Renal pelvis (tissue), 1 donor: ENCODE measurements at regions not wholly inside any gene's neighbourhood (a gene's known extent, or its start where the extent isn't known, plus 50 kb on each side); places are given as distances from the start of the nearest gene placed in this dataset.
"Not testable (repeated sequence)": the region's sequence is repeated elsewhere in the genome, so short reads cannot be mapped to it uniquely, and the experiment has no call there.

ENCODE experiments used
- DNase-seq: peaks from one replicate; pipeline ENCODE4 v3.0.0-alpha.2; 2013

- no peak for DNase-seq
Observed at GRCh38 chr1:148264374-148265276, 112.5 kb upstream of the NBPF11 start.

GRCh38 chr1:148263906-148264255 is 111.8 kb upstream of the NBPF11 start:
- no peak for DNase-seq

DNA sequence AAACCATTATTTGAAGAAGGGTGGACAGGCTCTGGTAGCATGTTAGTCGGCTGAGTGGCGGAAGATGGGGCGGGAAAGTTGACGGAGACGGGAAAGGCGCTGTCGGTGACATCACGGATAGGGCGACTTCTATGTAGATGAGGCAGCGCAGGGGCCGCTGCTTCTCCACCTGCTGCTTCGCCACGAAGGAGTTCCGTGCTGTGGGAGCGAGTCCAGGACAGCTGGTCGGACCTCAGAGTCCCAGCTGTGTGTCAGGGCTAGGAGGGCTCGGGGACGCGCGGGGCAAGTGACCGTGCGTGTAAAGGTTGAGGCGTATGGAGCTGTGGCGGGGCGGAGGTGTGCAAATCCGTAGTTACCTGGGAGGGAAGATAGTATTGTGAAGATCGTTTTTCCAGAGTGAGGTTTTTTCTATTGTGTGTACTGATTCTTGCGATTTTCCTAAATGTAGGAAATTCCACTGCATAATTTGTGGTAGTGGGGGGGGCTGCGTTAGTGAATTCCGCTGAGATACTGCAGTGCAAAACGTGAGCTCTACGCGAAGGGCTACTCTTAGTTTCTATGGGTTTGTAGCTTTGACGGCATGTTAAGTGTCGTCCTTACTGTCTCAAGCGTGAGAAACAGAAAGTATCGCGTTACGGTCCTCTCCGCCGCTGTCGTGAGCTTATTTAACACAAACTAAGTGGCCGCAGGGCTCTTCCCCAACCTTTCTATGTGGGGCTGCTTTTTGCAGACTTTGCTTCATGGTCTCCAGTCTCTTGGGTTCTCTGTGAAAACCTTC is 111.2 kb upstream of the NBPF11 start:
- DNase-seq = peak; percentile 85

DNA sequence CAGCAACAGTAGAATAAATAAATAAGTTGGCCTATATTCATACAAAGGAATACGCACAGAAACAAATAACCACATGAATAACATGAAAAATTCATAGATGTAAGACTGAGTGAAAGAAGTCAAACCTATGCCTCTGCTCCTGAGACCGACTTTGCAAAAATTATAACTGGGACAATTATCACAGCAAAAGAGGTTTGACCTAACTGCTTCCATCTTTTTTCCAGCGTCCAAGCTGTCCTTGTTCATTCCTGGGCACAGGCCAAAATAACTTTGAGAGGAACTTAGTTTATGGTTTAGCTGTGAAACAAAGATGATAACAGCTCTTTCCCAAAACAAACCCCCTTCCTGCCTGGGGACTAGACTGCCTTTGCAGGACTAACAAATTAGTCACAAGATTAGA is 109.6 kb upstream of the NBPF11 start:
- DNase-seq = not testable (repeated sequence)

GRCh38 chr1:148257886-148258285 is 105.8 kb upstream of the NBPF11 start:
- DNase-seq = not testable (repeated sequence)

GRCh38 chr1:148254611-148255429 is 102.7 kb upstream of the NBPF11 start:
- not testable (repeated sequence) for DNase-seq

DNA sequence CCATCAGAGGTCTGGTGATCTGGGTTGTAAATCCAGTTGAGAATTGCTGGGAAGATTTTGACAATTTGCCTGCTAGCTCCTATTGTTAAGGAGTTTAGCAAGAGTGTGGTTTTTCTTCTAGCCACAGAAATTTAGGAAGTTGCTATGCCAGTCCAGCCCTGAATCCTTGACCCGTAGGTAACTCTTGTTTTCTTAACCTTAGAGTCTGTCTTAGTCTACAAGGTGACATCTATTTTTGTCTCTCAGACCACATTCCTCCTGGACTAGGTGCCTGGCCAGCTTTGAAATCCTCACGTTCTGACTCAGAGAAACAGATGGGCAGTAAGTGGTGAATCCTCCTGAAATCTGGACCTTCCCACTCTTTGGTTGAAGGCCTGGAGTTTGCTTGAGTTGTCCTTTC is 101.7 kb upstream of the NBPF11 start:
- not testable (repeated sequence) for DNase-seq

DNA sequence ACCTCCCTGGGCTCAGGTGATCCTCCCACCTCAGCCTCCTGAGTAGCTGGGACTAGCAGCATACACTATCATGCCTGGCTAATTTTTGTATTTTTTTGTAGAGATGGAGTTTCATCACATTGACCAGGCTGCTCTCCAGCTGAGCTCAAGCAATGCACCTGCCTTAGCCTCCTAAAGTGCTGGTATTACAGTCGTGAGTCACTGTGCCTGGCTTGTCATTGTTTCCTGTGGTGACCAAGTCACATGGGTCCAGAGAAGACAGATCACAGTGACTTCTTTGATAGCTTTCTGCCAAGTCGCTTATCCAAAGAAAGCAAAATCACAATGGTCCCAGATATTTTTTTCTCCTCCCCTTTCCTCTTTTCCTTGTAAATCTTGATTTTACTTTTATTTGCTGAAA is 96.7 kb upstream of the NBPF11 start:
- not testable (repeated sequence) for DNase-seq

DNA sequence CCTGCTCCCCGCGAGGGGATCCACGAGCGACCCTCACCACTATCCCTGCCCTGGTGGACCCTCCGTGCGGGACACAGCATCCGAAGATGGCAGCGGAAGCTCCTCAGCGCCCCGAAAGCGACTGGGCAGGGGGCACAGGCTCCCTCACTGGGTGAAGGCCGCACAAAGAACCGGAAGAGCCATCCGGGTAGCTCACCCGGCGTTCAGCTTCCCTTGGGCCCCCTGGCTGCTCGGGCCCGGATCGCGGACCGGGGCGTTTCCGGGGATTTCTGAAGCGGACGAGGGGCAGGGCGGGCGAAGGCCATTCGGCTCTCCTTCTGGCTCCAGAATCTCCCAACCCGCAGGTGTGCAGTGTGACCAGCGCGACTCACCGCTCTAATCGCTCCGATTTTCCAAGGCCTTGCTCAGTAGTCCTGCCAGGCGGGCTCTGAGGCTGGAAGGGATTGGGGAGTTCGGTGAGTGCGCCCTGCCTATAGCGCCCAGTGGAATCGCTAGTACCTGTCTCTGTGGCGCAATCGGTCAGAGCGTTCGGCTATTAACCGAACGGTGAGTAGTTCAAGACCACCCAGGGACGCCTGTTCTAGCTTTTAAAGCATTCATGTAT is 94.3 kb upstream of the NBPF11 start:
- DNase-seq = not testable (repeated sequence)

GRCh38 chr1:148245843-148246242 is 93.8 kb upstream of the NBPF11 start:
- DNase-seq = not testable (repeated sequence)

- DNase-seq = not testable (repeated sequence)
Observed at GRCh38 chr1:148245443-148245842, 93.4 kb upstream of the NBPF11 start.

- not testable (repeated sequence) for DNase-seq
Observed at GRCh38 chr1:148233250-148233649, 81.2 kb upstream of the NBPF11 start.

GRCh38 chr1:148228846-148229245 is 76.8 kb upstream of the NBPF11 start:
- not testable (repeated sequence) for DNase-seq

GRCh38 chr1:148222399-148223159 is 70.5 kb upstream of the NBPF11 start:
- not testable (repeated sequence) for DNase-seq

- DNase-seq = not testable (repeated sequence)
Observed at GRCh38 chr1:148221593-148221992, 69.5 kb upstream of the NBPF11 start.

DNA sequence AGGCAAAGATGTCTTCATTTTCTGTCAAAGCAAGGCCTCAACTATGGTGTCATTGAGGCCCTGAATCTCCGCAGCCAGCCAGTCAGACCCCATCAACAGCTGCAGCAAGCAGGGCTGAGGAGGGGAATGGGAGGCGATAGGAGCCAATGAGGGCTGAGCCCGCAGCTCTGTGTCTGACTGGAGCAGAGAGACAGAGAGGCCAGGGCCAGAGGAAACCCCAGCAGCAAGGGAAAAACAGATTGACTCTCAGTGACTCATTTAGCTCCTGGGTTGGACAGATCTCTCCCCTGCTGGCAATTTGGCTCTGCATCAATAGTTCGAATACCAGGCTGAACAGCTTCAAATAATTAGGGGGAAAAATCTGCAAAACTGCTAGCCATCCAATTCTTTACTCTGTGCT is 67.1 kb upstream of the NBPF11 start:
- not testable (repeated sequence) for DNase-seq

DNA sequence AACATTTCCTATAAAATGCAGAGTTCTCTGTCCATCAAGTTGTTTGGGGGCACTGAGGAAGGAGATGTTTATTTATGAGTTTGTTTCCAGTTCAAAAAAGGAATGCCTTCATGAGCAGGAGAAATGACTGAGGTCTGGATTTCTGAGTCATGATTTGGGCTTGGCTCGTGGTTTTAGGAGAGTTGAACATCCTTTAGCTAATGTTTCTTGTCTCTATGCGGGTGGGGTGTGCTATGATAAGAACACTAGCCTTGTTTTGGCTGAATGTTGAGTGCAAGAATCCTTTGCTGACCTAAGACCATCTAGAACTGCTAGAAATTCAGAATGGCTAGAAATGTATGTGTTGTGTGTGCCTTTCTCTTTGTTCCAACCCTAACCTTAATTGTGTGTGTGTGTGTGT is 59.1 kb upstream of the NBPF11 start:
- not testable (repeated sequence) for DNase-seq

DNA sequence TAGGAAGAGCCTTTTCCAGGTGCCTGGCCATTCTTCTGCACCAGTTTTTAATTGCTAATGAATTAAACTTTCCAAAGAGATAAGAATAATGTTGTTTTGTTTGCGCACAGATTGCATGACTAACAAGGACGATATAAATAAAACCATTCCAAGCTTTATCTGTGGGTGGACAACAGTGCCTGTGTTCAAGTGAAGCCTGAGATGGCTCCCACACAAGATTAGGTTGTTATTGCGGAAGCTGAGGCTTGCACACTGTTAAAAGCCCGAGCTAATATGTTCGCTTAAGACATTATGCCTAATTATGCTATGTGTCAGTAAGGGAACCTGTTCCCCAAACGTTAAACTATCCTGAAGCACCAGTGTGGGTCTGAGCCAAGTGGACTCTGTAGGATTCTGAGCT is 58.5 kb upstream of the NBPF11 start:
- not testable (repeated sequence) for DNase-seq

GRCh38 chr1:148210166-148210565 is 58.1 kb upstream of the NBPF11 start:
- DNase-seq = not testable (repeated sequence)

GRCh38 chr1:148202013-148202412 is 49.9 kb upstream of the NBPF11 start:
- DNase-seq = not testable (repeated sequence)
